ENCODE measurements at regions not wholly inside any gene's neighbourhood (a gene's known extent, or its start where the extent isn't known, plus 50 kb on each side); places are given as distances from the start of the nearest gene placed in this dataset.
"Not testable (repeated sequence)": the region's sequence is repeated elsewhere in the genome, so short reads cannot be mapped to it uniquely, and the experiment has no call there.

DNA sequence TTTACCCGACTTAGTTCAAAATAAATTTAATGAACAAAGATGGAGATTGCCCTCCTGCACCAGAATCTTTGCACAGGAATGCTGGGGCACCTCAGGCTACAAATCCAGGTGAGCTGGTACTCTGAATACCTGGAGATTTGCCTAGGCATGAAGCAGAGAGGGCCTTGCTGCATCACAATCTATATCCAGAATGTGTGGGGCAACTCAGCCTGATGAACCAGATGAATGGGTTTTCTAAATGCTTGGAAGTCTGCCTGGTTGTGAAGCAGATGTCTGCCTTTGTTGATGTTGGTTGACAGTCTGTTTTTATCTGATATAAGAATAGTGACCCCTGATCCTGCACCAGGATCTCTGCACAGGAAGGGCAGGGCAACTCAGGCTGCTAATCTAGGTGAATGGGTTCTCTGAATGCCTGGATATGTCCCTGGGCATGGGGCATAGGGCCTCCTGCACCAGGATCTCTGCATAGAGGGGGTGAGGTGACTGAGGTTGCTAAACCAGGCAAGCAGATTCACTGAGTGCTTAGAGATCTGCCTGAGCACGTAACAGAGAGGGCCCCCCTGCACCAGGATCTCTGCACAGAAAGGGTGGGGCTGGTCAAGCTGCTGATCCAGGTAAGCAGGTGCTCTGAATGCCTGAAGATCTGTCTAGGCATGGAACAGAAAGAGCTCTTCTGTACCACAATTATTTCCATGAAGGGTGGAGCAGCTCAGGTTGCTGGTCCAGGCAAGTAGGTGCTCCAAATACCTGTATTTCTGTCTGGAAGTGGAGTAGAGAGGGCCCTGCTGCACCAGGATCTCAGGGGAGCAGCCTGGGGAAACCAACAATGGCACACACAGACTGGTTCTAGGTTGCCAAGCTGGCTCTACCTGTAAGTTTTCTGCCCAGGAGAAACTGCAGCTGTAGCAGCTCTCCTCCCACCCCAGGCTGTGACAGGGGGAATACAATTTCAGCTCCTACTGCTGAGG is 437.5 kb downstream of the MMUT start:
- no peak for DNase-seq (ENCODE audit: low read depth, low spot score)
- H3K4me3 ChIP-seq (ENCODE audit: low read length), result no peak overlapping the region

GRCh38 chr6:49004801-49005200 is 458.3 kb downstream of the MMUT start:
- no peak overlapping the region for H3K4me3 ChIP-seq (ENCODE audit: low read length)

DNA sequence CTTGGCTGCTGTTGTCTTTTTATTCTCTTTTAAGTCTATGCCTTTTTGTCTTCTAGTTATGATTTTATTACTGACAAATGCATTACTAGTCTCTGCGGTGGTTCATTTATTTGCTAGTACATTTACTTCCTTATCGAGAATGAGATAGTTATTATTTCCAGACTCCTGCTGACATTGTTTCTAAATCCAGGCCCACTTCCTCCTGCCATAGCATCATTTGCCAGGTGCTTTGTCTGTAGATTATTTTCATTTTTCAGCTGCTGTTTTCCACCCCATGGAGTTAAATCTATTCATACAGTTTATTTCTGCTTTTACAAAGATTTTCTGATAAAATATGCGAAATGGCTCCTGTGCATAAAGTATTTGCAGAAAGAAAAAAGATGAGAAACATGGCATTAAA is 459.7 kb downstream of the MMUT start:
- no peak for DNase-seq (ENCODE audit: low read depth, low spot score)
- H3K4me3 ChIP-seq (ENCODE audit: low read length), result no peak overlapping the region

More at GRCh38 chr6:49004801-49005200, 458.3 kb downstream of the MMUT start:
- no peak for DNase-seq (ENCODE audit: low read depth, low spot score)

DNA sequence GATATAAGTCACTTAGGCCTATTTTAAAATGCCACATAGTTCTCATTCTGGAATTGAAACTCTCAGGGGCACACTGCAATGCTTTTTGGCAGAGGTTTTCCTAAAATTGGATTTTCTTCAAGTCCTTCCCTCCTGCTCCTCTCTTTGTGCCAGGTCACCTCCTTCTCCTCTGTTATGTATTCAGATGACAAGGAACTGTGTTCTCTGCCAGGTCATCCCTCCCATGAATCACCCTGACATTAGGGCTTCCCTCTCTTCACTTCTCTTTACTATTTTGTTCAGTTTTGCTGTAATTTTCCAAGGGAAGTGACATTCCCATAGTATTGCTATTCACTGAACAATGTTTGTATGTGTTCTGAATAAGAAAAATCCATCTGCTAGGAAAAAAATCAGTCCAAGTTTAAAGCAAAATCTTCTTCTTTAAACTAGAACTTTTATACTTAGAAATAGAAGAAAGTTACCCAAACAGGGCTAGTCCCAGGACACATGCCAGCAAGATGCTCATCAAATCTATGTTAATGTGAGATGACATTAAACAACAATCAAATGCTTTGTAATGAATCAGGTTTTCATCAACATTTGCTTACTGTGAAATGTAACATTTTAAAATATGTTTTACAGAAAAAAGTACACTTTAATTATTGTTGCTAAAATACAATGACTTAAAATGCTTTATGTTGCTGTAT is 461.1 kb downstream of the MMUT start:
- DNase-seq (ENCODE audit: low read depth, low spot score), result no peak
- H3K4me3 ChIP-seq (ENCODE audit: low read length), result no peak overlapping the region

GRCh38 chr6:48998574-48998973 is 464.5 kb downstream of the MMUT start:
- DNase-seq (ENCODE audit: low read depth, low spot score), result no peak
- H3K4me3 ChIP-seq (ENCODE audit: low read length), result no peak overlapping the region

GRCh38 chr6:48996461-48997119 is 466.5 kb downstream of the MMUT start:
- DNase-seq (ENCODE audit: low read depth, low spot score), result no peak
- H3K4me3 ChIP-seq (ENCODE audit: low read length), result no peak overlapping the region

DNA sequence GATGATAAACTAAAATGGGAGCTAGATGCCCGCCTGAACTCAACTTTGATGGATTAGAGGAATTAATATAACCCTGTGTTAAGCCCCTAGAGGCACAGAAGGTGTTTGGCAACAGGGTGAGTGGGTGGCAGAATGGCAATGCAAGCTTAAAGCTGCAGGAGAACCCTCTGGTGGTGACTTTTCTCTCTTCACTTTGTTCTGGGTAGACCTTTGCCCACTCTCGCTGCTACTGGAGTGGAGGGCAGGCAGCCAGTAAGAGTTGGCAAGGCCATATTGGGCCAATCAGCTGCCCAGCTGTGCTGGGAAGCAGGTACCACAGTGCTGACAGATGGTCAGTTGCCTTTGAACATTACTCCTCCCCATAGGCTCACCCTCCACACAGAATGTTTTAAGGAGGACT is 468.2 kb downstream of the MMUT start:
- no peak overlapping the region for H3K4me3 ChIP-seq (ENCODE audit: low read length)
- no peak for DNase-seq (ENCODE audit: low read depth, low spot score)

- H3K4me3 ChIP-seq (ENCODE audit: low read length), result no peak overlapping the region
- no peak for DNase-seq (ENCODE audit: low read depth, low spot score)
Measured at GRCh38 chr6:48990739-48991138, 472.3 kb downstream of the MMUT start.

GRCh38 chr6:48986845-48987244 is 476.2 kb downstream of the MMUT start:
- no peak for DNase-seq (ENCODE audit: low read depth, low spot score)
- no peak overlapping the region for H3K4me3 ChIP-seq (ENCODE audit: low read length)

GRCh38 chr6:48986105-48986504 is 476.9 kb downstream of the MMUT start:
- no peak for DNase-seq (ENCODE audit: low read depth, low spot score)
- H3K4me3 ChIP-seq (ENCODE audit: low read length), result no peak overlapping the region

GRCh38 chr6:48985025-48985424 is 478.0 kb downstream of the MMUT start:
- no peak overlapping the region for H3K4me3 ChIP-seq (ENCODE audit: low read length)
- DNase-seq (ENCODE audit: low read depth, low spot score), result no peak

GRCh38 chr6:48983968-48984367 is 479.1 kb downstream of the MMUT start:
- not testable (repeated sequence) for H3K4me3 ChIP-seq (ENCODE audit: low read length); DNase-seq (ENCODE audit: low read depth, low spot score)

DNA sequence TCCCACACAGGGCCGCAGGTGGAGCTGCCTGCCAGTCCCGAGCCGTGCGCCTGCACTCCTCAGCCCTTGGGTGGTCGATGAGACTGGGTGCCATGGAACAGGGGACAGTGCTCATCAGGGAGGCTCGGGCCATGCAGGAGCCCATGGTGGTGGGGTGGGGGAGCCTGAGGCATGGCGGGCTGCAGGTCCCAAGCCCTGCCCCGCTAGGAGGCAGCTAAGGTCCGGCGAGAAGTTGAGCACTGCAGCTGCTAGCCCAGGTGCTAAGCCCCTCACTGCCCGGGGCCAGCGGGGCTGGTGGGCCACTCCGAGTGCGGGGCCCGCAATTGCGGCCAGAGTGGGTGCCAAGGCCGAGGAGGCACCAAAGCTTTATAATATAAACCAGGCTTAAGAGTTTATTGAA is 479.7 kb downstream of the MMUT start:
- H3K4me3 ChIP-seq (ENCODE audit: low read length), result no peak overlapping the region
- DNase-seq (ENCODE audit: low read depth, low spot score), result no peak

DNA sequence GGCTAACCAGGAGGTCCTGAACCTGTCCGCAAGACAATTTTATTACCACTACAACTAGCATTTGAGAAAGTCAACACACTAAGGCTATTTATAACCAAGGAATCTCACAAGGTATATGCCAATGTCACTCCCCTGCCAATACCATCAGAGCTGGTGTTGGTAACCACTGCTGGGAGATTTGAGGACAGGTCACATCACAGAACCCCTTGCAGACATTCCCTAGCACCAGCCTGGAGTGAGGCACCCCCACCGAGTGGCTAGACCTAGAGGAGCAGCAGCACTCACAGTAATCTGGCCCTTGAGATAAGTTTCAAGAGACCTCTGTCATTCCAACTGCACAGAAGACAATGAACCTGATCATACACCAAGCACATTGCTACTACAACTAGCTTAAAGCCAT is 483.2 kb downstream of the MMUT start:
- no peak for DNase-seq (ENCODE audit: low read depth, low spot score)
- no peak overlapping the region for H3K4me3 ChIP-seq (ENCODE audit: low read length)

DNA sequence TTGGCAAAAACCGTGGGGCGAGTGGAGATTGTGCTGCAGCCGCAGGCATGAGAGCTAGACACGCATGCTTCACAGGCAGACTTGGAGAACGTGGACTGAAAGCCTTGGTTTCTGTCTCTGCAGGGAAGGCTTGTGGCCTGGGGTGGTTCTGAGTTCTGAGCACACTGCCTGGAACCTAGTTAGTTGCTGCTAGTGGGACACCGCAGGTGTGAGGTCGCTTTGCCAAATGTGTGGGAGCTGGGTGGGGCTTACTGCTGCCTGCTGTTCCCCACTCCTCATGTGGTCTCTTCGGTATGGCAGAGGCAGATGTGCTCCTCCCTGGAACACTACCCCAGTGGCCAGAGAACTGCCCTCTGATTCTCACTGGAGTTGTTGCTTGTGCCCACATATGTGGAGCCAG is 484.0 kb downstream of the MMUT start:
- H3K4me3 ChIP-seq (ENCODE audit: low read length), result no peak overlapping the region
- no peak for DNase-seq (ENCODE audit: low read depth, low spot score)

DNA sequence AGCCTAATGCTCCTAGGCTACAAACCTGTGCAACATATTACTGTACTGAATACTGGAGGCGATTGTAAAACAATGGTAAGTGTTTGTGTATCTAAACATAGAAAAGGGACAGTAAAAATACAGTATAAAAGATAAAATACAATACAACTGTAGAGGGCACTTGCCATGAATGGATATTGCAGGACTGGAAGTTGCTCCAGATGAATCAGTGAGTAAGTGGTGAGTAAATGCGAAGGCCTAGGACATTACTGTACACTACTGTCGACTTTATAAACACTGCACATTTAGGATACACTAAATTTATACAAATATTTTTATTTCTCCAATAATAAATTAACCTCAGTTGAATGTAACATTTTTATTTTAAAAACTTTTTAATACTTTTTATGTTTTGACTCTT is 485.0 kb downstream of the MMUT start:
- no peak for DNase-seq (ENCODE audit: low read depth, low spot score)
- H3K4me3 ChIP-seq (ENCODE audit: low read length), result no peak overlapping the region

GRCh38 chr6:48977573-48977972 is 485.5 kb downstream of the MMUT start:
- H3K4me3 ChIP-seq (ENCODE audit: low read length), result no peak overlapping the region
- DNase-seq (ENCODE audit: low read depth, low spot score), result no peak

- no peak for DNase-seq (ENCODE audit: low read depth, low spot score)
Measured at GRCh38 chr6:48973491-48973890, 489.6 kb downstream of the MMUT start.

DNA sequence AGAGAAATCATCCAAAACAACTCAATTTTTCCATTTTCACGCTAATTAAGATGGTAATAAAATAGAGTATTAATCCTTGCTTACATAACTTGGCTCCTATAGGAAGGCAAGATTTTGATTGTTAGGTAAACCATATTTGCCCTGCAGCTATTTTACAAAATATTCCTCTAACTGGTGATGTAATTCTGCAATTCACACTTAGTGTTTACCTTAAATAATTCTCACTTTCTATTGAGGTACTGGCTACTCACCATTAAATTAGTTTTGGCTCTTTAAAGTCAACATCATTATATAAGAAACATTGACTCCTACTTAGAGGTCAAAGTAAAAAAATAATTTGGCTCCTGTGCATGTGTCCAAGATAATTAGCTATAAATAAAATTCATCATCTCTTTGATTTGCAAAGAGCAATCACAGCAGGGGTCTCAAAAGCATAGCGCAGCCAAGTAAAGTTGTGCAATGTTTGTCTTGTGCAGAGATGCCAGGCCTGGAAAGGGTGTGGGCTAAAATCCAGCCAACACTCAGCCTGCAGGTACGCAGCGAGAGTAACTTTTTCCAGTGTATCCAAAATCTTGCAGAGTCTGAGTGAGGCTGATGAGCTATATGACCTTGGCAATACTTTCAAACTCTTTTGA is 501.2 kb downstream of the MMUT start:
- no peak overlapping the region for H3K4me3 ChIP-seq (ENCODE audit: low read length)
- DNase-seq (ENCODE audit: low read depth, low spot score), result no peak

More at GRCh38 chr6:48973491-48973890, 489.6 kb downstream of the MMUT start:
- H3K4me3 ChIP-seq (ENCODE audit: low read length), result no peak overlapping the region

Measured in Jurkat, Clone E6-1 (cell line).